NCI-H1092 (cell line): ENCODE measurements at regions not wholly inside any gene's neighbourhood (a gene's known extent, or its start where the extent isn't known, plus 50 kb on each side); places are given as distances from the start of the nearest gene placed in this dataset.

Source experiments
- DNase-seq: peaks from one replicate; lab custom pipeline; 2025; lab: John Stamatoyannopoulos, UW

DNA sequence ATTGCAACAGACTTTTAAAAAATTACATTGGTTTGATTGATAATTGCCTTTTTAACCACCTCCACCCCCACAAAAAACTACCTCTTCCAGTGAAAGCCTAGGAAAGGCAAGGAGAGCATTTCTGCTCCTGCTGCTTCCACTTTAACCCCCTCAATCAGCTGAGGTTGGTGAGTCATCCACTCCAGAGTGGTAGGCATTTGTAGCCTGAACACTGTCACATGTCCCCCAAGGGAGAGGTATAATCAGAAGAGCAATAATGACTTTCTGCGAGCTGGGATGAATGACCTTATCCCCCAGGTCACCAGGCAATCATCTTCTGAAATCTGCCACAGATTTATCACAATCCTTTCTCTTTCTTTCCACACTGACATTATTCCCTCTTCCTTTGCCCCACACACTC is 126.6 kb upstream of the CAMK1G start:
- no peak for DNase-seq

DNA sequence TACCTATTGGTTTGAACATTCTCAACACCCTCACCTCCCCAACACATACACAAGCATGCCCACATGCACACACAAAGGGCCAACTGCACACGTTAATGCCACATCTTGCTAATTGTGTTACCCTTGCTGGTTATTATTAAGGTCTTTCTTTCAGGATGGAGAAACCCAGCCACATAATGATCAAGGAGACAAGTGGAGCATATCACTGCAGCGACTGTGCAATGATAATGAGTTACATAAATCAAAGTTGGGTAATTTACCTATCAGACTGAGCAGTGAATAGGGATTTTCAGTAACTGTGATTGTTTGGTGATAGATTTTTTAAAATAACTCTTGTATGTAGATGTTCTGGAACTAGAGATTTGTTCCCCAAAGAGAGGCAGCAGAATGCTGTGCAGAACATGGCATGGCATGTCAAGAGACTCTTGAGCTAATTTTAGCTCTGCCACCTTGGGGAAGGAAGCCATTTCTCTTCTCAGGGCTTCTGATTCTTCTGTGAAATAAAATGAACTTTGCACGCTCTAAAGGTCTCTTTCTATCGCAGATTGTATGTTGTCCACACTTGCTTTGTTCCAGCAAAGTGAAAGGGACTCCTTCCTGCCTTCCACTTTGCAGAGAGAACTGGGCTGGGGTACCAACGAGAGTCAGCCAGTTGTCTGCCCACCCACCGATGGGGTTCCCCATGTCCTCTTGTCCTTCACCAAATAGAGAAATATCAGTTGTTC is 126.0 kb upstream of the CAMK1G start:
- DNase-seq = no peak

DNA sequence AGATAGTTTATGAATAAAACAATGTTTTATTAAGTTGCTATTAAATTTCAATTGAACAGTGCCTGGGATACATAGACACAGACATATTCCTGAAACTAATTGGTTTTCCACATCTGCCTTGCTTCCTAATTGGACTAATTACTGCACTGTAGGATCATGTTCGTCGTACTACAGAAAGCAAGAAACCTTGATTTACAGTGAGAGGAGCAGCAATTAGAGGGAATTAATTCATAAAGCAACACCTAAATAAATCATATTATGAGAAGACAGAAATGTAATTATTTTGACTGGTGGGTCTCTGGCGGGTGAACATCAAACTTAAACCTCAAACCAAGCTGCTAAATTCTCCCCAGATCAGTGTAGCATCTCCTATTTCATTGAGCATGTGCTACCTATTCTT is 124.6 kb upstream of the CAMK1G start:
- DNase-seq = no peak

DNA sequence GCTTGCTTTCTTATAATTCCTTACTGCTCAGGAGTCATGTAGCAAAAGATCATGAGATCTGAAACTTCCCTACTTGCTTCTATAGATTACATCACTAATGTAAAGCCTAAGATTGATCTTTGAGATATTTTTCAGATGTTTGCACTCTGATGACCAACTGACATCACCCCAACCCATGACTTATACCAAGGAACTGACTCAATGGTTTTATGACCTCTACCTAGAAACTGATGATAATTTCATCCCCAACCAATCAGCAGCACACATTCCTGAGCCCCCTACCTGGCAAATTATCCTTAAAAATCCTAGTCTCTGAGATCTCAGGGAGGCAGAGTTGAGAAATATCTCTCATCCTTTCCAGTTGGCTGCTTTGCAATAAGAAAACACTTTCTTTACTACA is 122.3 kb upstream of the CAMK1G start:
- DNase-seq = no peak

DNA sequence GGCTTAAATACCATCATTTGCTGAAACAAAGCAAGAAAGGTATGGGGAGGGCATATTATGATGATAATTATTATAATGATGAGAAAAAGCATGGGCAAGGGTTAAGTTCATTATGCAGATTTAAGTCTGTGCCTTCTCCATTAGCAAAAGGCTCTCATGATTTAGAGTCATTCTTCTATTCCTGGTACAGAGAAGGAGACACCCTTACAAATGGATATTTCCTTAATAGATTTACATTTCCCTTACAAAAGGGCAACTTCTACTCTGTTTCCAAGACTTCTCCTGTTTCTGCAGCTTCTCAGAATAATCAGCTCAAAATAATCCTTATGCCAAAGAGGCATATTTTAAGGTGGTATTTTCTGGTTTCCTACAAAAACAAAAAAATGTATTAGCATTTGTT is 121.1 kb upstream of the CAMK1G start:
- DNase-seq = no peak

DNA sequence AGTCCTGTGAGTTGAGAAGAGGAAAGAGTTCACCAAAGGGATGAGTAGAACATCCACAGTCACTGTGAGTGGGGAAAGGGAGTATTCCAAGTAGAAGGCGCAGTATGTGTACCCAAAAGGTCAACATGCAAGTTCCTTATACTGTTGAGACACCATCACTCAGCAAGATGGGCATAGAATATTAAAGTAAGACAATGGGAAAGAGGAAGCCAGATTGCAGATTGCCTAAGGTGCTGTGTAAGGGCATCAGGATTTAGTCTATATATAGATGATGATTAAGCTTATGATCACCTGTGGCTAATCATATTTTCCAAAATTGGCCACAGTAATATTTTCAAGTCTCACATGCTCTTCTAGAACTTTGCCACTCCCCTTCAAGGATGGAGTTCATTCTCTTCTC is 120.1 kb upstream of the CAMK1G start:
- no peak for DNase-seq

DNA sequence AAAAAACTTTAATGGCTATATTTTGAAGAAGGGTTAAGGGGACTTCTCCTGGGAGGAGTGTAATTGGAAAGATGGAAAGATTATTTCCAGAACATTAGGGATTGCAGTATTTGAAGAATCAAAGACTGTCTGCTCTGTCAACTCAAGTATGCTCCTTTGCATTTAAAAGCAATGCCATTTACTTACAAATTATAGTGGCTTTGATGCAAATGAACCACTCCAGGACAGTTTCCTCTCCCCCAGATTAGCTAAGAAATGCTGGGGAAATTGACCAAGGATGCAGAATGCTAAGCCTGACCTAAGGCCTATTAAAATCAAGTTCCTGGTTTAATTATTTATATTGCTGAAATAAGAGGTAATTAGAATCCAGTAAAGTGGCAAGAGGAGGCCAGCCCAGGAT is 110.5 kb upstream of the CAMK1G start:
- no peak for DNase-seq

DNA sequence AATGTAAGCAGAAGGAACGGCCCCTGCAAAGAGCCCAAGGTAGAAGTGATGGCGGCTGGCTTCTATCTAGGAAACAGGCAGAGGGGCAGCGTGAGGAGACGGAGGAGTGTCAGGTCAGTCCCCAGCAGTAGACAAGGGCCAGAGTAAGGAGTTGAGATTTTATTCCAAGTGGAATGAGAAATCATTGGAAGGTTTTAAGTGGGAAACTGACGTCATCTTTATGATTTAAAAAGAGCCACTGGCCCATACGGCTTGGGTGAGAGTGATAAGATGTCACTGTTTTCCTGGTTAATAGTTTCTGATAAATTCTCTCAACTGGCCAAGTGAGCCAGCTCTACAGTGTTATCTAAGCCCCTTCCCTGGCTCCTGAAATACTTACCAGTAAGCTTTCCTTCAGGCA is 103.2 kb upstream of the CAMK1G start:
- no peak for DNase-seq

DNA sequence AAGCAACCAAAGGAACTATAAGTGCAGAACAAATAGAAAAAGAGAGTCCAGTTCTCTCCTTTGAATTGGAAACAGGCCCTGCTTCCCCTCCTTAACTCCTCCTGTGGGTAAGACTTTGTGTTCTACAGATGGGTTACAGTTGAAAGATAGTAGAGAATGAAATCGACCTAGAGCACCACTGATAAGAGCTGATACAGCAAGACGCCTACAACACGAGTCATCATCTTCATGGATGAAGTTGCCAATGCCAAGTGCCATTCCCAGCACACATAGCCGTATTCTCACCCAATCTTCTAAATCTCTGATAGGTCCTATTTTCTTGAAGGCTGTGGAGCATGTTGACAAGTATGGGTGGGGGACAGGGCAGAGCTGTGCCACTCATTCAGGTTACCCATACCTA is 99.8 kb upstream of the CAMK1G start:
- no peak for DNase-seq

DNA sequence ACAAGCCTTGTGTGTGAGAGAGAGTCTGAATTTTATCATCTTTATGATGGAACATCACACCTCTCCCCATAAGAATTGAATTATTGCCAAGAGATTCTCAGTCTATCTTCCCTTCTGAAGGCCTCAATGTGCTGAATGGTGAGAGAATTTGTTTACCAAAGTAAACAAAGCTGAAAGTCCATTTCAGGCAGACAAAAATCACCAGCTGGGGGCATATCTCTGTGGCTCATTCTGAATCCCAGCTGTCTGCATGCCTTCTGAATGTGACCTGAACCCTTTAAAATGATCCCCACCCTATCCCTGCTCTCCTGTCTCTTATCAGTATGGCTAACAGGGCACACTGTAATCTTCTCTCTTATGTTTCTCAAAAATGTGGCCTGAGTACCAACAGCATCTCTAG is 99.1 kb upstream of the CAMK1G start:
- no peak for DNase-seq

DNA sequence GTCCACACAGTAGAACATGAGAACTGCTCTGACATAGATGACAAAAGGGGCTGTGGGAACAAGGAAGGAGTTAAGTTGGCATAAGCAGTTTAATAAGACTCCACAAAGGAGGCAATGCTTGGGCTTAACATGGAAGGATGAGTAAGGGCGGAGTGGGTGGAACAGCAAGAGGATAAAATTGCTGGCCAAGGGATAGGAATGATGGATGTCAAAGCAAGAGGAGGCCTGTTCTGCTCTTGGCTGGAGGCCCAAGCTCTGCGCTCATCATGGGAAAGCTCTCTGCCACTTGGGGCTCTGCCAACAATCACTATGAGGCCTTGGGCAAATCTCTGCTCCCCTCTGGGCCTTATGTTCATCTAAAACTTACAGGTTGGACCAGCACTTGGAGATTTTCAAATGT is 98.3 kb upstream of the CAMK1G start:
- DNase-seq = peak; percentile 76

DNA sequence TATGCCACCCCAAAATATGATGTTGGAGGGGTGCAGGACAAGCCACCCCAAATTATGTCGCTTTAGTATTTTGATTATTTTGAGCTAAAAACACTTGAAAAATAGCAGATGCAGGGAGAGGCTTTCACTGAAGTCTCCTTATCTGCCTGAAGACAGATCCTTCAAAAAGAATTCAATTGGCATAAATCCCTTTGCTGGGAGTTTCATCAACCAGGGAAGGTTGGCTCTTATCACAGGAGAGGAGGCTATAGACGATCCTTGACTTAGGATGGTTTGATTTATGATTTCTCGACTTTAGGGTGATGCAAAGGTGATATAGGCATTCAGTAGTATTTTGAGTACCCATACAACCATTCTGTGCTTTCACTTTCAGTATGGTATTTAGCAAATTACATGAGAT is 97.8 kb upstream of the CAMK1G start:
- no peak for DNase-seq

DNA sequence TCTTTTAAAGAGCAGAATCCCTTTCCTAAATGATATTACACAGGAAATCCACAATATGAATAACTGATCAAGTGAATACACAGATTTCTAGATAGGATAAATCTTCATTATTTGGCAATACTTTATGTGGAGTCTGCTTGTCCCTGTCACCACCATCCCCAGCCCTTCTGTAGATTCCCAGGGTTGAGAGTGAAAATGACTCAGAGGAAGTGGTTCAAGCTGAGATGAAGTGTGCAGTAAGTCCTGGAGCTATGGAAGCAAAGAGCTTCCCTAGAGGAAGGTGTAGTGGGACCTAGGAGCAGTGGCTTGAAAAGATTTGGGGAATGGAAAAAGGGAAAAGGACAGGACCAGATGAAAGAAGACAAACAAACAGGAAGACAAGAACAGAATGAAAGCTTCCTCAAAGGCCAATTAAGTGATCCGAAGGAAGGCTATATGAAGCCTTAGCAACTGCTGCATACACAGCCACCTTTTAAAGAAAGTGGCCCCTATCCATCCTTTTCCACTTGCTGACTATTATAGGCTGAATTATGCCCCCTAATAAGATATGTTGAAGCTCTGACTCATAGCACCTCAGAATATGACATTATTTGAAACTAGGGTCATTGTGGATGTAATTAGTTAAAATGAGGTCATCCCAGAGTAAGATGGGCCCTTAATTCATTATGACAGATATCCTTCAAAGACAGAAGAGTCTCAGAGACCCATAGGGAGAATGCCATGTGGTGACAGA is 96.5 kb upstream of the CAMK1G start:
- DNase-seq = no peak

DNA sequence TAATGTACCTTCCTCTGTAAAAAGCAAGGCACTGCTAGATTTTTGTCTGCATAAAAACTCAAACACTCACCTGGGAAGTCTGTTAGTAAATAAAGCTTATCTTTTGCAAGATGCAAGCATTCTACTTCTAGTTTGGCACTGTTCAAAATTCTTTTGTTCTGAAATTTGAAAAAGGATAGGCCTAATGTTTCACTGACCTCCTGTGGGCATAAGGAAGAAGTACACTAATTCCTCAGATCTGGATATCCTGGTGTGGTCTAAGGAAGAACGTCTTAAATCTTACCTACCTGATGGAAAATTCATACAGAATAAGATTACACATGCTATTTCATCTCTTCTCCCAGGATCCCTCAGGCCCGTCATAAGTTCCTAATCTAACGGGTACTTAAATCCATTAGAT is 93.5 kb upstream of the CAMK1G start:
- DNase-seq = no peak

DNA sequence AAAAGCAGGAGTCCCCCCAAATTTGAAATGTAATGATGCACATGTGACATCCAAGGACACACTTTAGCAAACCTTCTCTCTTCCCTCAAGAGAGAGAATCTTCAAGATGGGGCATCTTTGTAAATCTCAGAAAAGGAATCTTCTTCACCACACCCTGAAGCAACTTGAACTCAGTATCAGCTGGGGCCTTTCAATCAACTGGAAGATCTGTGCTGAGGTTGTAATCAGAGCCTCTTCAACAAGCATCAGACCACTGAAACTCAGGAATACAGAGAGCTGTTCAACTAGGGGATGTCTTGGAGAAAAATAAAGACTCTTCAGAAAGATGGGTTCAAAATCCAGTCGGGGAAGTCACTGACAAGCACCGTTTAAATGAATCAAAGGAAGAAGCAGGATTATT is 92.5 kb upstream of the CAMK1G start:
- no peak for DNase-seq

DNA sequence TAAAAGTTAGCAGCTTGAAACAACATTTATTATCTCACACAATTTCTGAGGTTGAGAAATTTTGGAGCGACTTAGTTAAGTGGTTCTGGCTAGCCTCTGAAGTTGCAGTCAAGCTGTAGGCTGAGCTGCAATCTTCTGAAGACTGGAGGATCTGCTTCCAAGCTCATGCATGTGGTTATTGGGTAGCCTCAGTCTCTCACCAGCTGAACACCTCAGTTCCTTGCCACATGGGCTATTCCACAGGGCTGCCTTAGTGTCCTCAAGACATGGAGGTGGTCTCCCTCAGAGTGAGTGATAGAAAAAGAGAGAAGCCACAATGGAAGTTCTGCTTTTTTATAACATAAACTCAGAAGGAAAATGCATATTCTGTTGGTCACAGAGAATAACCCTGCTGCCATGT is 92.0 kb upstream of the CAMK1G start:
- DNase-seq = no peak

DNA sequence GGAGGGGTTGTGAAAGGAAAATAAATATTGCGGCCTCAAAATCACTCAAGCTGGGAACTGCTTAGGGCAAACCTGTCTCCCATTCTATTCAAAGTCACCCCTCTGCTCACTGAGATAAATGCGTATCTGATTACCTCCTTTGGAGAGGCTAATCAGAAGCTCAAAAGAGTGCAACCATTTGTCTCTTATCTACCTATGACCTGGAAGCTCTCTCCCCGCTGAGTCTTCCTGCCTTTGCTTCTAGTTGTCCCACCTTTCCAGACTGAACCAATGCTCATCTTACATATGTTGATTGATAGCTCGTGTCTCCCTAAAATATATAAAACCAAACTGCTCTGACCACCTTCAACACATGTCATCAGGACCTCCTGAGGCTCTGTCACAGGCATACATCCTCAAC is 91.6 kb upstream of the CAMK1G start:
- no peak for DNase-seq

DNA sequence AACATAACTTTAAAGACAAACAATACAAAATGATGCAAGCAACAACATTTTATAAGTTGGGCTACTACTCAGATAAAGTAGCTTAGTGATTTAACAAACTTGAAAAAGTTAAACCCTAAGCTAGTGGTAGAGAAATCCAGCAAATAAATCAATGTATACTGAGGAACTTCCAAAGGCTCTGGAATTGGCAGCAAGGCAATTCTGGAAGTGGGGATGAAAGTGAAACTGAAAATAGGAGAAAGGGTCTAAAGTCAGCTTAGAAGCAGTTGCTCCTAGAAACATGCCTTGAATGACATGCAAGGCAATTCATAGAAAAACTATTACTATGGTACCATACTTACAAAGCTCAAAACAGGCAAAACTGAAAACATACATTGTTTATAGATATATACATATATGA is 90.0 kb upstream of the CAMK1G start:
- no peak for DNase-seq

DNA sequence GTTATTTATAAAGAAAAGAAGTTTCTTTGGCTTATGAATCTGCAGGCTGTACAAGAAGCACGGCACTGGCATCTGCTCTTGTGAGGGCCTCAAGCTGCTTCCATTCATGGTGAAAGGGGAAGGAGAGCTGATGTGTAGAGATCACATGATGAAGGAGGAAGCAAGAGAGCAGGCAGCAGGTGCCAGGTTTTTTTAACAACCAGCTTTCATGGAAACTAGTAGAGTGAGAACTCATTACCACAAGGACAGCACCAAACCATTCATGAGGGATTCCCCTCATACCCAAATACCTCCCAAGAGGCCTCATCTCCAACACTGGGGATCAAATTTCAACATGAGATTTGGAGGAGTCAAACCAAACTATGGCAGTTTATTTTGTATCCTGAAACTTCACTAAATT is 85.8 kb upstream of the CAMK1G start:
- DNase-seq = no peak

DNA sequence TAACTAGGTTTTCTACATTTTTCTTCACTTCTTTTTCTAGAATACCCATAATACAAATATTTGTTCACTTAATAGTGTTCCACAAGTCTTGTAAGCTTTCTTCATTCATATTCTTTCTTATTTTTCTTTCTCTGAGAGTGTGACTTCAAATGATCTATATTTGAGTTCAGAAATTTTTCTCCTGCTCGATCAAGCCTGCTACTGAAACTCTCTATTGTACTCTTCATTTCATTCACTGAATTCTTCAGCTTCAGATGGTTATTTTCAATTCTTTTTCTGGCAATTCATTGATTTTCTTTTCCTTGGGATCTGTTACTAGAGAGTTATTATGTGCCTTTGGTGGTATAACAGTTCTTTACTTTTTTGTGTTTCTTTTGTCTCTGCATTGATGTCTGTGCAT is 82.5 kb upstream of the CAMK1G start:
- no peak for DNase-seq

DNA sequence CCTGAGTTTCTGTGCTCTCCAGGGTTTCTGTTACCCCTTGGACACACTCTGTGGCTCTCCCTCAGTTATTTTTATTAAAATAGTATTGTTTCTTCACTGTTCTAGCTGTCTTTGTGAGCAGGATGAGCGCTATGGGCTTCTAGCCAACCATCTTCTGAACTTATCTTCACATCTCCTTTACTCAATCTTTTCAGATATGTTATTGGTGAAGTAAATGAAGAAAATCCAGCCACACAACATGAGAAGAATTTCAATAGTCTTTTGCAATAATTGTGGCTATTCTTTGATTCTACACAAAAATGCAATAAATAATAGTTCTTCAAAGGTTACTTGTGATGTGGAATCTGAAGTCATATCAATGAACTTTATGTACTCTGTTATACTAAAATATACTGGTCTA is 80.3 kb upstream of the CAMK1G start:
- no peak for DNase-seq

DNA sequence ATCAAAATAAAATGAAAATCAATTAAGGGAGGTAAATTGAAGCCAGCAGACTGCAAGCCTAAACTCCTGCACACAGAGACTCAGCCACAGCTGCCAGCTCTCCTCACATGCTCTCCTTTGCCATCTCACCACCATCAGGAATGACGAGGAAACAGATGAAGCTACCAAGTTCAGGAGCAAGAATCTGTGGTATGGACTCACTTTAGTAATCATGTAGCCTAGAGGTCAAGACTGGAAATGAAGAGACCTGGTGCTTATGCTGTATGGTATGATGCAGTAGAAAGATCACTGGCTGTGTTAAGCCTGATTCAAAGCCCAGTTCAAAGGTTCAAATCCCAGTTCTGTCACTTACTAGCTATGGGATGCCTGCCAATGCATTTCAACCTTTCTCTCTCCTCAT is 78.9 kb upstream of the CAMK1G start:
- DNase-seq = no peak

DNA sequence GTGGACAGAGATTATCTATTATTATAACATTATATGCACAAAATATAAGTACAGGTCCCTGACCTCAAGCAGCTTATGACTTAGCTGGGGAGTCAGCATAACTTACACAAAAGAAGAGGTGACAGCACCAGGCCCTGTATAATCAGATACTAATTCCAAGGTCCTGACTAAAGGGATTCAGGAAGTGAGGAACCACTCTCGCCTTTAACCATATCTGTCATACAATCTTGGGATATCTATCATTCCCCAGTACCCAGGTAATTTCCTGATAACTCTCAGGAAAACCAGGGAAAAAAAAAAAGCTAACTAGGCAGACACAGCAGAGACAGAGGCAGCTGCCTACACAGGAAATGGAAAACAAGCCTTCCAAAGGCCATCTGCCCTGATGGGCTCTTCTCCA is 78.5 kb upstream of the CAMK1G start:
- DNase-seq = peak; percentile 7

DNA sequence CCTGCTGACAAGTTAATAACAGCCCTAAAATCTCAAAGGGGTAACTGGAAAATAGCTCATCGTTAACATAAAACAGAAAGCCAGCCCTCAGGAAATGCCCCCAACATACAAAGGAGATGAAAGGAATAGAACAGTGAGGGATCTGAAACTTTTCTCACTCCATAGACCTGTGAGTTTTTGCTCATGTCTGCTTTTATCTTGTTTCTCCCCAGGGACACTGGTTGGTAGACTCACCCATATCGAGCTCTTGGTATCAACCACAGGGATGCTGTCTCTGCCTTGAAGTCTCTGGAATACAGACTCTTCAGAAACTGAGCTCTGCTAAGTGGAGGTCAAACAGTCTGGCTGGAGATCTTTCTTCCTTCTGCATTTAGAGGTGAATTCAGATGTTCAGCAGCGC is 77.4 kb upstream of the CAMK1G start:
- DNase-seq = no peak
